Gastrocnemius medialis (tissue), 4 donors: ENCODE measurements at regions not wholly inside any gene's neighbourhood (a gene's known extent, or its start where the extent isn't known, plus 50 kb on each side); places are given as distances from the start of the nearest gene placed in this dataset.

ENCODE experiments used
- CTCF ChIP-seq, 5 experiments: fragments of 450-650 bp in 3 of 5; fragments of 200-600 bp in 2 of 5; sonication (generic) in 2 of 5; IDR thresholded peaks in 4 of 5; conservative IDR thresholded peaks in 1 of 5; 1 replicate in 4 of 5; 2 replicates in 1 of 5; pipeline ENCODE4 v1.5.1; 2016 to 2019; ENCODE audit warnings: antibody characterized with exemption in 5 of 5, mild to moderate bottlenecking in 3 of 5, moderate library complexity in 3 of 5
- POLR2A ChIP-seq, 2 donors: fragments of 450-650 bp; IDR thresholded peaks; one replicate each; pipeline ENCODE4 v1.6.1; 2017; ENCODE audit warnings: antibody characterized with exemption in 2 of 2, mild to moderate bottlenecking in 2 of 2, moderate library complexity in 2 of 2

GRCh38 chr2:225814554-225814953 is 415.0 kb downstream of the NYAP2 start:
- TF ChIP-seq POLR2A (IDR thresholded peaks at IDR 0.05) (no peak), CTCF (IDR thresholded peaks at IDR 0.05 in 4 of 5, conservative IDR thresholded peaks at IDR 0.05 in 1 of 5) (no peak)
